GM12891 (cell line): ENCODE measurements at regions not wholly inside any gene's neighbourhood (a gene's known extent, or its start where the extent isn't known, plus 50 kb on each side); places are given as distances from the start of the nearest gene placed in this dataset.

Source experiments
- DNase-seq: peaks from one replicate; pipeline ENCODE4 v3.0.0; 2011; ENCODE audit warnings: low spot score; ENCODE audit not compliant: insufficient read length
- FAIRE-seq: peaks from 2 replicates; lab custom pipeline; 2011; peaks lifted over from hg19 to GRCh38; lab: Jason Lieb, UNC
- PAX5 ChIP-seq: IDR thresholded peaks from 2 replicates; pipeline ENCODE4 v1.6.1; 2011; ENCODE audit warnings: low read length, moderate library complexity, mild to moderate bottlenecking; ENCODE audit not compliant: insufficient read depth, severe bottlenecking
- POLR2A ChIP-seq: IDR thresholded peaks from 2 replicates; pipeline ENCODE4 v1.6.1; 2011; ENCODE audit warnings: low read depth, low read length, control low read depth
- POLR2AphosphoS5 ChIP-seq: IDR thresholded peaks from 2 replicates; pipeline ENCODE4 v1.6.1; 2011; ENCODE audit warnings: low read depth, low read length, control low read depth
- POU2F2 ChIP-seq: IDR thresholded peaks from 2 replicates; pipeline ENCODE4 v1.6.1; 2011; ENCODE audit warnings: low read depth, mild to moderate bottlenecking, control low read depth, low read length, moderate library complexity
- SPI1 ChIP-seq: IDR thresholded peaks from 2 replicates; pipeline ENCODE4 v1.6.1; 2011; ENCODE audit warnings: low read depth, low read length, control low read depth
- TAF1 ChIP-seq: IDR thresholded peaks from 2 replicates; pipeline ENCODE4 v1.6.1; 2011; ENCODE audit warnings: low read depth, low read length, control low read depth

DNA sequence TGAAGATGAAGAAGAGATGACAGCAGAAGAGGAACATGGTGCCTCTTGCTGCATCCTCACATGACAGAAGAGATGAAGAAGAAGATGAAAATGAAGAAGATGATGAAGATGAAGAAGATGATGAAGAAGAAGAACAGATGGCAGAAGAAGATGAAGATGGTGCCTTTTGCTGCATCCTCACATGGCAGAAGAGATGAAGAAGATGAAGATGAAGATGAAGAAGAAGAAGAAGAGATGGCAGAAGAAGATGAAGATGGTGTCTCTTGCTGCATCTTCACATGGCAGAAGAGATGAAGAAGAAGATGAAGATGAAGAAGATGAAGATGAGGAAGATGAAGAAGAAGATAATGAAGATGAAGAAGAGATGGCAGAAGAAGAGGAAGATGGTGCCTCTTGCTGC, 63.7 kb upstream of the HPF1 start:
- DNase-seq (no peak), FAIRE-seq (no peak)
- TF ChIP-seq SPI1 (no peak), TAF1 (no peak), POU2F2 (no peak), PAX5 (no peak), POLR2AphosphoS5 (no peak), POLR2A (no peak)

DNA sequence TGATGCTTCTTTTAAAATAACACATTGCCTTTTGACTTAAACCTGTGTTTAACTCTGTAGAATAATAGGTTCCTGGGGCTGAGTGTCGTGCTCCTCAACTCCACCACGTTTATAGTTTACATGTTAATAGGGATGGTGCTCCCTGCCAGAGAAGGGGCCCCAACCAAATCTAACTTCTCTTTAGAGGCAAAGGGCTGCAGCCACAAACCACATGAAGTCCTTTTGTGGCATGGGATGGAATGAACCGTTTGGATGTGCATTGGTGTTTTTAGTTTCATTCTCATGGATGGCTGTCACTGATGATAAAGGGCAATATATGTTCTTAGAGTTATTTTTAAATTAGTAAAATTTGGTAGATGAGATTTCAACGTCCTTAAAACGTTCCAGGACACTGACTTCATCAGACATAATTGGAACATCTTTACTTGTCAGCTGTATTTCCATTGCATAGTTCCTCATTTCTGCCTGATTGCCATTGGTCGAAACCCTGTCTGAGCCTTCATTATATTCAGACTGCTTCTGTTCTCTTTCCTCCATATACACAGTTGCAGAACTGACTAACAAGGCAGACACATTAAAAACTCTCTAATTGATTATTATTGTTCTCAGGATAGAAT, 60.4 kb upstream of the HPF1 start:
- no peak for FAIRE-seq

DNA sequence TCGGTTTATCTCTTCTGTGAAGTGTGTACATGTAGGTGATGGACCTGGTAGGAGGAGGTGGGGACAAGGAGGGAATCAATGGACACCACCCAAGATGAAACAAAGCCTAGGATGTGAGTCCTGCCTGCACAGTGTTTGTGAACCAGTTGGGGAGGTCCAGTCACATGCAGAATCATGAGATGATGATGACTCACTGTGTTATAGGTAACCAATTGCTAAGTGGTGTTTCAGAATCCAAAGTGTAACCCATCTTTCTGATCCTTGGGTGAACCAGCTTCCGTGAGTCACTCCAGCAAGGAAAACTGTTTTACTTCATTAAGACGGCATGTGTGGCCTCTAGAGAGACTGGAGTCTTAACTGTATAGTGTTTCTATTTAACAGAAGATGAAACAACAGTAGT, 57.9 kb upstream of the HPF1 start:
- no peak for FAIRE-seq
- DNase-seq, result no peak
- no peak for TF ChIP-seq POU2F2
- no peak for TF ChIP-seq POLR2A
- TF ChIP-seq SPI1, result no peak
- TF ChIP-seq TAF1, result no peak
- TF ChIP-seq POLR2AphosphoS5, result no peak

More for the DNA sequence above, 60.4 kb upstream of the HPF1 start:
- no peak for TF ChIP-seq POLR2A
- TF ChIP-seq TAF1, result no peak
- TF ChIP-seq PAX5, result no peak
- no peak for TF ChIP-seq SPI1
- TF ChIP-seq POLR2AphosphoS5, result no peak
- no peak for TF ChIP-seq POU2F2
- no peak for DNase-seq

DNA sequence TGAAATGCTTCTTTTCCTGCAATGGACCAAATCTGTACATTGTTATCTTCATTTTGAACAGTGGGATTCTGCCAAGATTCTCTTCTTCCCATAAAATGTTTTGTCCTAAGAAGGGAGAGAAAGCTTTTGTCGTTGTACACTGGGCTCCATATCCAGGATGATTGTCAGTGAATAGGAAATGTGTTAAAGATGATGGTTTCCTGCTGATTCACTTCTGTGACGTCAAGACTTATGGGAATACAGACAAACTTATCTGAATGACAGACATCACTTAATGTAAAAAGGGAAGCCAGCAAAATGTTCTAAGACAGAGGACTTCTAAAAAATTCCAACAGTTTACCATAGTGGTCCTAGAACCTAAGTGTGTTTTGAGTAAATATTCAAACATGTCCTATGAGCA, 53.7 kb upstream of the HPF1 start:
- TF ChIP-seq TAF1 (no peak), POLR2A (no peak), SPI1 (no peak), POU2F2 (no peak), POLR2AphosphoS5 (no peak), PAX5 (no peak)
- FAIRE-seq (no peak), DNase-seq (no peak)

DNA sequence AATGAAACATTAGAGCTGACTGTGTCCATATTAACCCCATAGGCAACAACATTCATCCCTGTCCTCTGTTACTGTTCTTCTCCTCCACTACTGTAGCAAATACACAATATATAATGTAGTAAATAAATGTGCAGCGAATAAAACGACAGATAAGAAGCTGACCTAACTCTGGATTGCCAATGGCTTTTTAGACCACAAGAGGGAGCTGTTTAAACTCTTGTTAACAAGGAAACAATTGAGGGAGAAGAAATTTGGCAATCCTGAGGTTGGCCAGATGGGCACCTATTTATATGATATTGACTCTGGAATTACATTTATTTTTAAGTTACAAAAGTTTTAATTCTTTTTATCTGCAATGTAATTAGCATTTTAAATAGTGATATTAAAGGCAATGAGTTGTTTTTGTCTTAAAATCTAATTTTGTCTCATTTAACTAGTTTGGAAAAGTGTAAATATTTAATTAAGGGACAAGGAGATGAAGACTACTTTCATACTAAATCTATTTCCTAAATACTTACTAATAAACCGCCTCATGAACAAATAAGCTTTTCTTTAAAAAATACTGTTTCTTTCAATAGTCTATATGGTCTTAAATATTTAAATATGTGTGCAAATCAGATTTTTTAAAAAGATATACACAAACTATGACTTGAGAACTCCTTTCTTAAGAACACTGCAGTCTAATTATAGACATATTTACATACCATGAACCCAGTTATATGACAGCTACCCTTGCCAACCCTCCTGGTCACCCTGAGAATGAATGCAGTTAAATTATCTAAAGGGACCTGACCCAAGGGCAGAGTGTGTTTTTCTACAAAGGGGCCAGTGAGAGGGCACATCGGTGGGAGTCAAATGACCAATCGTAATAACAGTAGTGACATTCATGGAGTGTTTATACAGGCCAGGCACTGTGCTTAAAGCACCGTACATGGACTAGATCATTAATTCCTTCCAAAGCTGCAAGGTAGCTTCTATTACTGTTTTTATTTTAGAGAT, 52.9 kb upstream of the HPF1 start:
- TF ChIP-seq PAX5 (no peak), POU2F2 (no peak), SPI1 (no peak), POLR2AphosphoS5 (no peak), TAF1 (no peak), POLR2A (no peak)
- FAIRE-seq (peak; percentile 51), DNase-seq (peak; percentile 20)

DNA sequence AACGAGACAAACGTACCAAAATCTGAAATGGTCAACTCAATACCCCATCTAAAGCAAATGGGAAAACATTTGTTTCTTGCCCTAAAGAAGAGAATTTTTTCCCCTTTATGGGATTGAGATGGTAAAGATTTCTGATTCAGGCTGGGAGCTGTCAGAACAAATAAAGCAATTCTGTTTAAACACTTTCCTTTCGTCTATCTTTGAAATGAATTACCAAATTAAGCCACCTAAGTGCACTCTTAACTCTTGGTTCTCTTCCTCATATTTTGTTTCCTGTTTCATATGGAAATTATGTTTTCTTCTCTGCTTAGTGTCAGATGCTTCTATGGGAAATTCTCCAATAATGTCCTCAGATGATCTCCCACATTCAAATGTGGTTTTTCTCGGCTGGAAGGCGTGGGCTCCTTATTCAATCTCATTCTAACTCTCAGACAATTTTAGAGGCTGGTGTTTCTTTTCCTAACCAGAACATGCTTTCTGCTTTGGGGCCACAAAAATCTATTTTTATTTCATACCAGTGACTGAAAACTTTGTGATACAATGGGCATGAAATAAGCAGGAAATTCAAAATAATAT, 50.3 kb upstream of the HPF1 start:
- DNase-seq, result no peak
- TF ChIP-seq SPI1 (no peak), POLR2A (no peak), POLR2AphosphoS5 (no peak)
- FAIRE-seq, result no peak
